HG02938 (cell line): ENCODE measurements at regions not wholly inside any gene's neighbourhood (a gene's known extent, or its start where the extent isn't known, plus 50 kb on each side); places are given as distances from the start of the nearest gene placed in this dataset.

ENCODE experiments used
- ATAC-seq: cut with Tn5 transposase; IDR thresholded peaks from one replicate; pipeline ENCODE4 v1.9.1; 2021; ENCODE audit warnings: mild to moderate bottlenecking, moderate library complexity; ENCODE audit not compliant: unreplicated experiment

DNA sequence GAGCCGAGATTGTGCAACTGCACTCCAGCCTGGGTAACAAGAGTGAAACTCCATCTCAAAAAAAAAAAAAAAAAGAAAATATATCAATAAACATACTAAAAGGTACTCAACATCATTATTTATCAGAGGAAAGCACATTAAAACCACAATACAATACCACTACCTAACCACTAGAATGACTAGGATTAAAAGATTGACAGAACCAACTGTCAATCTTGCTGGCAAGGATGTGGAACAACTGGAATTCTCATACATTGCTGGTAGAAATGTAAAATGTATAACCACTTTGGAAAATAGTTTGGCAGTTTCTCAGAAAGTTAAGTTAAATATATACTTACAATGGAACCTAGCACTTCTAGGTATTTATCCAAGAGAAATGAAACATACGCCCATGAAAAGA is 88.6 kb downstream of the B3GNT2 start:
- ATAC-seq = no peak

DNA sequence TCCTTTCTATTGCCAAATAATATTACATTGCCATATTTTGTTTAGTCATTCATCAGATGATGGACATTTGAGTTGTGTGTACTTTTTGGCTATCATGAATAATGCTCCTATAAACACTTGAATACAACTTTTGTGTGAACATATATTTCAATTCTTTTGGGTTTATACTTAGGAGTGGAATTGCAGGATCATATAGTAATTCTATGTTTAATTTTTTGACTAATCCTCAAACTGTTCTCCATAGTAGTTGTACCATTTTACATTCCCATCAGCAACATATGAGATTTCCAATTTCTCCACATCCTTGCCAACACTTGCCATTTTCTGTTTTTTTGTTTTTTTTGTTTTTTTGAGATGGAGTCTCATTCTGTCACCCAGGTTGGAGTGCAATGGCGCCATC is 87.2 kb downstream of the B3GNT2 start:
- no peak for ATAC-seq

DNA sequence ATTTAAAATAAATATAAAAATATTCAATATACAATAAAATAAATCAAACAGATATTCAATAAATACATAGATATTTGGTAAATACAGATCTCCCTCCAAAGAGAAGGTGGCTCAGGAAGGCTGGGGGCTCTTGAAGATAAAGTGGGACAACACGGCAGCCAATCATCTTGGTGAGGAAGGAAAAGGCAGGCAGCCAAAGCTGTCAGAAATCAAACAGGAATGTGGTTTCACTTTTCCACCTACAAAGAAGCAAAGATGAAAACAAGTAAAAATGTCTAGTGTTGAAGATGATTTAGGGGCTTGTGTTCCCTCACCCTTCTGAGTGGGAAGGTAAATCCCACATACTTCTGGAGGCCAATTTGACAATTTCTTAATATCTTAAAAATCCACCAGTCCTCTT is 85.7 kb downstream of the B3GNT2 start:
- no peak for ATAC-seq

DNA sequence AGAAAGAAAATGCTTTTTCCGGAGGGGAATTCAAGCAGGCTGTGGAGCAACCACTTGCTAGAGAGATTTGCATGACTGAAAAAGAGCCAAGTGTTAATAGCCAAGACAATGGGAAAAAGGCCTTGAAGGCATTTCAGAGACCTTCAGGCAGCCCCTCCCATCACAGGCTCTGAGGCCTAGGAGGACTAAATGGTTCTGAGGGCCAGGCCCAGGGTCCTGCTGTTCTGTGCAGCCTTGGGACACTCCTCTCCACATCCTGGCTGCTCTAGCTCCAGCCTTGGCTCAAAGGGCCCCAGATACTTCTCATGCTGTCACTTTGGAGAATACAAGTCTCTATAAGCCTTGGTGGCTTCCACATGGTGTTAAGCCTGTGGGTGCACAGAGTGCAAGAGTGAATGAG is 81.8 kb downstream of the B3GNT2 start:
- no peak for ATAC-seq
